Erythroblast (primary cell): ENCODE measurements at regions not wholly inside any gene's neighbourhood (a gene's known extent, or its start where the extent isn't known, plus 50 kb on each side); places are given as distances from the start of the nearest gene placed in this dataset.

Experiments used
- GATA1 ChIP-seq: IDR thresholded peaks from 2 replicates; pipeline ENCODE4 v1.6.1; 2011; ENCODE audit warnings: low read depth, mild to moderate bottlenecking, control low read depth, low read length, moderate library complexity
- POLR2A ChIP-seq: IDR thresholded peaks from 2 replicates; pipeline ENCODE4 v1.6.1; 2011; ENCODE audit warnings: mild to moderate bottlenecking, low read length

DNA sequence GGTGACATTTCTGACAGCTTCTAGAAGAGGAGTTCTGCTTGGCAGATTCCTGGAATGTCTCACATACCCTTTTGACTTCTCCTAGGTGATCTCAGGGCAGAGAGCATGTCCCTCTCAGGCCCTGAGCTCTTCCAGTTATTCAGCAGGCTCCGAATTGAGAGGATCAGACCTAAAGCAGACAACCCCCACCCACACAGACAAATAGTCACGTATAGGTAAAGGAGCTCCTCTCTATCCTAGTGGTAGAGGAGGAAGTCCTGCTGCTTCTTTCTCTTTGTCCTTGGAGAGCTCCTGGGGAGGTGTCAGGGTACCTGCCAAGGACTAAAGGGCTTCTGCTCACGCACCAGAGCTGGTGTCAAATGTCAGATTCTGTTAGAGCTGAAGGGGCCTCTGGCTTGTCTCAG, 128.1 kb downstream of the IER5 start:
- no peak for TF ChIP-seq POLR2A
- TF ChIP-seq GATA1, result no peak
